ENCODE measurements at regions not wholly inside any gene's neighbourhood (a gene's known extent, or its start where the extent isn't known, plus 50 kb on each side); places are given as distances from the start of the nearest gene placed in this dataset.

DNA sequence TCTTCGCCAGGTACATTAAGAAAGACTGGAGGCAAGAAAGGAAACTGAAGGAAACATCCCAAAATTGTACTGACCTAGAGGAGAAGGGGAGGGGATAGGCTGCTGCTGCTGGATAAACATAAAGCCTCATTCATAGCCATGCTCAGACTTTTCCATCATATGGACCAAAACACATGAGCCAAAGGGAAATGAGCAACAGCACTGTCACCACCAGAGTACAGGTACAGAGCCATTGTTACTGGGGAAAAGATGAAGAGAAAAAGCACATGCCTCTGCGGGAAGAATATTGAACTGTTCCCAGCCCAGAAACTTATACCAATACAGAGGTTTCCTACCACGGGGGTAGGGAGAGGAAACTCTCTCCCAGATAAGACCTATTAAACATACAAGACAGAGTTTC, 861.9 kb downstream of the NTRK3 start:
- TF ChIP-seq ZNF571 (tag by site-specific recombination; IDR thresholded peaks at IDR 0.05) (no peak), KLF16 (tag by site-specific recombination; IDR thresholded peaks at IDR 0.05) (no peak), ZEB2 (tag by site-specific recombination; IDR thresholded peaks at IDR 0.05) (no peak), ZNF707 (tag by site-specific recombination; IDR thresholded peaks at IDR 0.05) (no peak), MEIS1 (CRISPR knock-in tag; IDR thresholded peaks at IDR 0.05; ENCODE audit: borderline replicate concordance) (no peak), ZNF658 (tag by site-specific recombination; IDR thresholded peaks at IDR 0.05) (no peak), BCL11A (tag by site-specific recombination; IDR thresholded peaks at IDR 0.05; ENCODE audit: low read depth) (no peak), KLF9 (tag by site-specific recombination; IDR thresholded peaks at IDR 0.05; ENCODE audit: low read depth) (no peak), FEZF1 (tag by site-specific recombination; IDR thresholded peaks at IDR 0.05) (no peak)
- Histone ChIP-seq H3K9me3 (ENCODE audit: control insufficient read depth, insufficient read depth, low read depth, low read length) (no peaks in the 10 kb centered on the region; the same call in 1 of the 2 replicates), H3K4me3 (ENCODE audit: low read depth, low read length) (no peak overlapping the region), H3K36me3 (ENCODE audit: control insufficient read depth in 2 of 2, insufficient read depth in 1 of 2, low read length in 2 of 2) (no peaks in the 10 kb centered on the region), H3K4me1 (ENCODE audit: control insufficient read depth, insufficient read depth, low read length) (no peaks in the 10 kb centered on the region), H3K27ac (ENCODE audit: extremely low read depth, low read depth, low read length) (no peak overlapping the region)
- ChIA-PET POLR2A (no interaction called here), CTCF (no interaction called here)

DNA sequence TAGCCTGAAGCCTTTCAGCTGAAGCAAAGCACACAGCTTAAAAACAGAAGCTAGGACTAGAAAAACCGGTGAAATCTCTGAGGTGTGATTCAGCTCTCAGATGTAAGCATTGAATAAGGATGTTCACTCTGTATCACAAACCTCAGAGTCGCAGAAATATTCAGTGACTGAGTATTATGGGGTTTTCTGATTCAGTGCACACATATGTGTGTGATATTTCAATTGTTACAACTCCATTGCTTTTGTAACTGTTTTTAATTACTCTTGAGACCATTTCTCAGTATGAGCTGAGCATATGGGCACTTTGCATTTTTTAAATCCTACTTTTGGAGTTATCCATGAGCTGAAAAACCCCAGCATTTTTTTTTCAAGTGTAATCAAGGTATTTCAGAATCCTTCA, 868.8 kb downstream of the NTRK3 start:
- no peaks in the 10 kb centered on the region for H3K4me1 ChIP-seq (ENCODE audit: control insufficient read depth, insufficient read depth, low read length)
- ChIA-PET POLR2A (no interaction called here), CTCF (interaction anchor here (0.5 kb wide), 1 partner anchor 500 kb away, joined by 3 read pairs; no protein-coding TSS in a partner anchor)

GRCh38 chr15:87374339-87374738, 882.2 kb downstream of the NTRK3 start:
- POLR2A ChIA-PET = no interaction called here
- H3K4me1 ChIP-seq (ENCODE audit: control insufficient read depth, insufficient read depth, low read length) = no peaks in the 10 kb centered on the region
- no peak overlapping the region for H3K27ac ChIP-seq (ENCODE audit: extremely low read depth, low read depth, low read length)

More for the DNA sequence above, 868.8 kb downstream of the NTRK3 start:
- no peak overlapping the region for H3K4me3 ChIP-seq (ENCODE audit: low read depth, low read length)
- H3K36me3 ChIP-seq (ENCODE audit: control insufficient read depth in 2 of 2, insufficient read depth in 1 of 2, low read length in 2 of 2) = no peaks in the 10 kb centered on the region
- TF ChIP-seq ZNF221 (tag by site-specific recombination; IDR thresholded peaks at IDR 0.05; ENCODE audit: borderline replicate concordance) (no peak), ZNF596 (tag by site-specific recombination; IDR thresholded peaks at IDR 0.05) (no peak)
- TF ChIP-seq, protein P1, sequence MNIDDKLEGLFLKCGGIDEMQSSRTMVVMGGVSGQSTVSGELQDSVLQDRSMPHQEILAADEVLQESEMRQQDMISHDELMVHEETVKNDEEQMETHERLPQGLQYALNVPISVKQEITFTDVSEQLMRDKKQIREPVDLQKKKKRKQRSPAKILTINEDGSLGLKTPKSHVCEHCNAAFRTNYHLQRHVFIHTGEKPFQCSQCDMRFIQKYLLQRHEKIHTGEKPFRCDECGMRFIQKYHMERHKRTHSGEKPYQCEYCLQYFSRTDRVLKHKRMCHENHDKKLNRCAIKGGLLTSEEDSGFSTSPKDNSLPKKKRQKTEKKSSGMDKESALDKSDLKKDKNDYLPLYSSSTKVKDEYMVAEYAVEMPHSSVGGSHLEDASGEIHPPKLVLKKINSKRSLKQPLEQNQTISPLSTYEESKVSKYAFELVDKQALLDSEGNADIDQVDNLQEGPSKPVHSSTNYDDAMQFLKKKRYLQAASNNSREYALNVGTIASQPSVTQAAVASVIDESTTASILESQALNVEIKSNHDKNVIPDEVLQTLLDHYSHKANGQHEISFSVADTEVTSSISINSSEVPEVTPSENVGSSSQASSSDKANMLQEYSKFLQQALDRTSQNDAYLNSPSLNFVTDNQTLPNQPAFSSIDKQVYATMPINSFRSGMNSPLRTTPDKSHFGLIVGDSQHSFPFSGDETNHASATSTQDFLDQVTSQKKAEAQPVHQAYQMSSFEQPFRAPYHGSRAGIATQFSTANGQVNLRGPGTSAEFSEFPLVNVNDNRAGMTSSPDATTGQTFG (tag by site-specific recombination; IDR thresholded peaks at IDR 0.05; ENCODE audit: borderline replicate concordance) = no peak
- H3K9me3 ChIP-seq (ENCODE audit: control insufficient read depth, insufficient read depth, low read depth, low read length) = no peaks in the 10 kb centered on the region
- no peak overlapping the region for H3K27ac ChIP-seq (ENCODE audit: extremely low read depth, low read depth, low read length)

More at GRCh38 chr15:87374339-87374738, 882.2 kb downstream of the NTRK3 start:
- Histone ChIP-seq H3K4me3 (ENCODE audit: low read depth, low read length) (no peak overlapping the region), H3K36me3 (ENCODE audit: control insufficient read depth in 2 of 2, insufficient read depth in 1 of 2, low read length in 2 of 2) (no peaks in the 10 kb centered on the region), H3K9me3 (ENCODE audit: control insufficient read depth, insufficient read depth, low read depth, low read length) (no peaks in the 10 kb centered on the region)
- CTCF ChIA-PET = interaction anchor here (0.6 kb wide), 1 partner anchor 534 kb away, joined by 3 read pairs; no protein-coding TSS in a partner anchor
- TF ChIP-seq ZNF292 (tag by site-specific recombination; IDR thresholded peaks at IDR 0.05; ENCODE audit: borderline replicate concordance, low read depth) = no peak
- TF ChIP-seq ZNF394 (tag by site-specific recombination; IDR thresholded peaks at IDR 0.05; ENCODE audit: borderline replicate concordance) = no peak
- TF ChIP-seq ZFP41 (tag by site-specific recombination; IDR thresholded peaks at IDR 0.05; ENCODE audit: borderline replicate concordance) = no peak
- TF ChIP-seq ZNF624 (tag by site-specific recombination; IDR thresholded peaks at IDR 0.05) = no peak
- TF ChIP-seq ZNF10 (tag by site-specific recombination; IDR thresholded peaks at IDR 0.05) = no peak
- no peak for TF ChIP-seq TRIM28 (IDR thresholded peaks at IDR 0.05; ENCODE audit: borderline replicate concordance, low read length)
- TF ChIP-seq, protein P2, sequence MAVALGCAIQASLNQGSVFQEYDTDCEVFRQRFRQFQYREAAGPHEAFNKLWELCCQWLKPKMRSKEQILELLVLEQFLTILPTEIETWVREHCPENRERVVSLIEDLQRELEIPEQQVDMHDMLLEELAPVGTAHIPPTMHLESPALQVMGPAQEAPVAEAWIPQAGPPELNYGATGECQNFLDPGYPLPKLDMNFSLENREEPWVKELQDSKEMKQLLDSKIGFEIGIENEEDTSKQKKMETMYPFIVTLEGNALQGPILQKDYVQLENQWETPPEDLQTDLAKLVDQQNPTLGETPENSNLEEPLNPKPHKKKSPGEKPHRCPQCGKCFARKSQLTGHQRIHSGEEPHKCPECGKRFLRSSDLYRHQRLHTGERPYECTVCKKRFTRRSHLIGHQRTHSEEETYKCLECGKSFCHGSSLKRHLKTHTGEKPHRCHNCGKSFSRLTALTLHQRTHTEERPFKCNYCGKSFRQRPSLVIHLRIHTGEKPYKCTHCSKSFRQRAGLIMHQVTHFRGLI (tag by site-specific recombination; IDR thresholded peaks at IDR 0.05) = no peak
- TF ChIP-seq ZSCAN18 (tag by site-specific recombination; IDR thresholded peaks at IDR 0.05) = no peak
